Astrocyte (in vitro differentiated cells and primary cell): ENCODE measurements at regions not wholly inside any gene's neighbourhood (a gene's known extent, or its start where the extent isn't known, plus 50 kb on each side); places are given as distances from the start of the nearest gene placed in this dataset.

Source experiments
- DNase-seq: peaks from one replicate; pipeline ENCODE4 v3.0.0-alpha.2; 2010; ENCODE audit warnings: low read depth
- FAIRE-seq: peaks from 2 replicates; lab custom pipeline; 2011; peaks lifted over from hg19 to GRCh38; lab: Jason Lieb, UNC
- H2AFZ ChIP-seq: 2 replicates; pipeline ENCODE4 v1.6.0; 2012; ENCODE audit warnings: low read depth, low read length, inconsistent platforms
- H3K27ac ChIP-seq: 2 replicates; pipeline ENCODE4 v1.5.1; 2011; ENCODE audit warnings: low read depth, low read length, inconsistent platforms
- H3K27me3 ChIP-seq: 2 replicates; pipeline ENCODE4 v1.6.0; 2011; ENCODE audit warnings: low read length, inconsistent platforms; ENCODE audit not compliant: insufficient read depth
- H3K36me3 ChIP-seq: 2 replicates; pipeline ENCODE4 v1.5.1; 2011; ENCODE audit warnings: low read length, inconsistent platforms; ENCODE audit not compliant: insufficient read depth
- H3K4me1 ChIP-seq: 2 replicates; pipeline ENCODE4 v1.5.1; 2011; ENCODE audit warnings: low read length, inconsistent platforms; ENCODE audit not compliant: insufficient read depth
- H3K4me2 ChIP-seq: 2 replicates; pipeline ENCODE4 v1.6.0; 2012; ENCODE audit warnings: low read length, inconsistent platforms
- H3K4me3 ChIP-seq: 2 replicates; pipeline ENCODE4 v1.5.1; 2011; ENCODE audit warnings: low read depth, mild to moderate bottlenecking, low read length, inconsistent platforms; ENCODE audit not compliant: insufficient read depth
- H3K79me2 ChIP-seq: 2 replicates; pipeline ENCODE4 v1.6.0; 2012; ENCODE audit warnings: mild to moderate bottlenecking, low read length, inconsistent platforms; ENCODE audit not compliant: insufficient read depth
- H3K9ac ChIP-seq: 2 replicates; pipeline ENCODE4 v1.6.0; 2012; ENCODE audit warnings: mild to moderate bottlenecking, low read length, inconsistent platforms
- H3K9me3 ChIP-seq: 2 replicates; pipeline ENCODE4 v1.5.1; 2012; ENCODE audit warnings: low read depth, mild to moderate bottlenecking, low read length, inconsistent platforms; ENCODE audit not compliant: insufficient read depth
- H4K20me1 ChIP-seq: 2 replicates; pipeline ENCODE4 v1.6.0; 2012; ENCODE audit warnings: low read length, inconsistent platforms; ENCODE audit not compliant: insufficient read depth
- H3K27ac Mint-ChIP-seq: one replicate; pipeline ENCODE4 v1.8.0; 2021; ENCODE audit warnings: mild to moderate bottlenecking, mixed read lengths; ENCODE audit not compliant: unreplicated experiment
- H3K27me3 Mint-ChIP-seq: one replicate; pipeline ENCODE4 v1.8.0; 2021; ENCODE audit warnings: low read depth, mixed read lengths; ENCODE audit not compliant: unreplicated experiment
- H3K36me3 Mint-ChIP-seq: one replicate; pipeline ENCODE4 v1.8.0; 2021; ENCODE audit warnings: low read depth, mixed read lengths; ENCODE audit not compliant: unreplicated experiment
- H3K4me1 Mint-ChIP-seq: one replicate; pipeline ENCODE4 v1.8.0; 2021; ENCODE audit warnings: low read depth, mixed read lengths; ENCODE audit not compliant: unreplicated experiment
- H3K4me3 Mint-ChIP-seq: one replicate; pipeline ENCODE4 v1.8.0; 2021; ENCODE audit warnings: mild to moderate bottlenecking, moderate library complexity, mixed read lengths; ENCODE audit not compliant: unreplicated experiment
- H3K9me3 Mint-ChIP-seq: one replicate; pipeline ENCODE4 v1.8.0; 2021; ENCODE audit warnings: mild to moderate bottlenecking, mixed read lengths; ENCODE audit not compliant: unreplicated experiment
- CTCF ChIP-seq: IDR thresholded peaks from 2 replicates; pipeline ENCODE4 v1.5.1; 2011; ENCODE audit warnings: low read depth, mild to moderate bottlenecking, inconsistent platforms, low read length, moderate library complexity; ENCODE audit not compliant: insufficient read depth
- EZH2 ChIP-seq: IDR thresholded peaks from 2 replicates; pipeline ENCODE4 v1.6.1; 2012; ENCODE audit warnings: mild to moderate bottlenecking, low read length, inconsistent platforms; ENCODE audit not compliant: insufficient read depth

- Mint-ChIP-seq H3K27me3 (peaks cover 16% of the 10 kb centered on the region), H3K4me3 (no peak overlapping the region), H3K27ac (no peak overlapping the region), H3K4me1 (no peaks in the 10 kb centered on the region), H3K36me3 (no peaks in the 10 kb centered on the region), H3K9me3 (no peaks in the 10 kb centered on the region)
- Histone ChIP-seq H3K79me2 (no peaks in the 10 kb centered on the region), H3K27me3 (no peaks in the 10 kb centered on the region), H3K4me3 (no peak overlapping the region), H3K4me2 (no peak overlapping the region), H2AFZ (no peak overlapping the region), H3K9ac (no peak overlapping the region), H3K27ac (no peak overlapping the region), H3K4me1 (no peaks in the 10 kb centered on the region), H4K20me1 (no peaks in the 10 kb centered on the region), H3K9me3 (no peaks in the 10 kb centered on the region), H3K36me3 (no peaks in the 10 kb centered on the region)
- TF ChIP-seq CTCF: no peak
- no peak for TF ChIP-seq EZH2
- no peak for FAIRE-seq
- DNase-seq: no peak
These were observed 87.0 kb upstream of the BOD1 start for GRCh38 chr5:173703466-173703865.

GRCh38 chr5:173704615-173705511 is 88.4 kb upstream of the BOD1 start:
- TF ChIP-seq CTCF (no peak), EZH2 (no peak)
- peaks cover 13% of the 10 kb centered on the region for H3K27me3 Mint-ChIP-seq
- H3K27ac ChIP-seq: no peak overlapping the region
- H3K9me3 ChIP-seq: no peaks in the 10 kb centered on the region
- H3K4me3 ChIP-seq: no peak overlapping the region
- DNase-seq: no peak
- no peaks in the 10 kb centered on the region for H3K36me3 ChIP-seq
- H2AFZ ChIP-seq: no peak overlapping the region
- H3K4me2 ChIP-seq: no peak overlapping the region
- no peak overlapping the region for H3K27ac Mint-ChIP-seq
- no peak overlapping the region for H3K9ac ChIP-seq
- no peaks in the 10 kb centered on the region for H3K27me3 ChIP-seq
- H3K36me3 Mint-ChIP-seq: no peaks in the 10 kb centered on the region
- H3K4me3 Mint-ChIP-seq: no peak overlapping the region
- H4K20me1 ChIP-seq: no peaks in the 10 kb centered on the region
- H3K79me2 ChIP-seq: no peaks in the 10 kb centered on the region
- FAIRE-seq: no peak
- H3K4me1 ChIP-seq: no peaks in the 10 kb centered on the region
- no peaks in the 10 kb centered on the region for H3K9me3 Mint-ChIP-seq
- H3K4me1 Mint-ChIP-seq: no peaks in the 10 kb centered on the region

GRCh38 chr5:173705512-173706044 is 89.1 kb upstream of the BOD1 start:
- H3K9me3 Mint-ChIP-seq: no peaks in the 10 kb centered on the region

More at GRCh38 chr5:173705512-173706044, 89.1 kb upstream of the BOD1 start:
- DNase-seq (no peak), FAIRE-seq (no peak)
- Histone ChIP-seq H2AFZ (no peak overlapping the region), H3K9me3 (no peaks in the 10 kb centered on the region), H3K4me3 (no peak overlapping the region), H3K79me2 (no peaks in the 10 kb centered on the region), H3K4me1 (no peaks in the 10 kb centered on the region), H3K27me3 (no peaks in the 10 kb centered on the region), H3K27ac (no peak overlapping the region), H3K4me2 (no peak overlapping the region), H4K20me1 (no peaks in the 10 kb centered on the region), H3K36me3 (no peaks in the 10 kb centered on the region), H3K9ac (no peak overlapping the region)
- Mint-ChIP-seq H3K36me3 (no peaks in the 10 kb centered on the region), H3K27me3 (peaks cover 13% of the 10 kb centered on the region), H3K4me3 (no peak overlapping the region), H3K27ac (no peak overlapping the region), H3K4me1 (no peaks in the 10 kb centered on the region)
- TF ChIP-seq CTCF: no peak
- TF ChIP-seq EZH2: no peak
